Activated T-helper 1 cell treated with anti-CD3 and anti-CD28 coated beads, Interleukin-12 subunit alpha, Interleukin-12 subunit beta, Interleukin-2, Interleukin-4 antibody, amounts not matched to agents 30 ng/mL and 10 ng/mL and 1 ng/mL, durations not matched to agents 14 hours and 24 hours and 36 hours (primary cell): ENCODE measurements at regions not wholly inside any gene's neighbourhood (a gene's known extent, or its start where the extent isn't known, plus 50 kb on each side); places are given as distances from the start of the nearest gene placed in this dataset.
"Not testable (repeated sequence)": the region's sequence is repeated elsewhere in the genome, so short reads cannot be mapped to it uniquely, and the experiment has no call there.

Source experiments
- DNase-seq: peaks from one replicate; pipeline ENCODE4 v3.0.0; 2021; ENCODE audit warnings: low spot score
- H3K27ac Mint-ChIP-seq: one replicate; pipeline ENCODE4 v1.8.0; 2021; ENCODE audit warnings: mild to moderate bottlenecking, mixed read lengths
- H3K27me3 Mint-ChIP-seq: one replicate; pipeline ENCODE4 v1.8.0; 2022; ENCODE audit warnings: mild to moderate bottlenecking, moderate library complexity, mixed read lengths; ENCODE audit not compliant: insufficient read depth
- H3K36me3 Mint-ChIP-seq: one replicate; pipeline ENCODE4 v1.8.0; 2021; ENCODE audit warnings: low read depth, mixed read lengths
- H3K4me1 Mint-ChIP-seq: one replicate; pipeline ENCODE4 v1.8.0; 2021; ENCODE audit warnings: low read depth, mixed read lengths
- H3K4me3 Mint-ChIP-seq: one replicate; pipeline ENCODE4 v1.8.0; 2021; ENCODE audit warnings: mild to moderate bottlenecking, moderate library complexity, mixed read lengths
- H3K9me3 Mint-ChIP-seq: one replicate; pipeline ENCODE4 v1.8.0; 2021; ENCODE audit warnings: mixed read lengths
- intact Hi-C: fragments of 100-400 bp; cut with micrococcal nuclease; formaldehyde crosslinking; loops from one replicate; pipeline ENCODE4 v1.15.1; 2024

GRCh38 chr2:84152462-84152861, 306.6 kb downstream of the SUCLG1 start:
- intact Hi-C loops, result no loop called here
- Mint-ChIP-seq H3K27me3 (no peaks in the 10 kb centered on the region), H3K27ac (no peak overlapping the region), H3K4me3 (no peak overlapping the region), H3K4me1 (no peaks in the 10 kb centered on the region), H3K9me3 (no peaks in the 10 kb centered on the region), H3K36me3 (no peaks in the 10 kb centered on the region)
- no peak for DNase-seq

DNA sequence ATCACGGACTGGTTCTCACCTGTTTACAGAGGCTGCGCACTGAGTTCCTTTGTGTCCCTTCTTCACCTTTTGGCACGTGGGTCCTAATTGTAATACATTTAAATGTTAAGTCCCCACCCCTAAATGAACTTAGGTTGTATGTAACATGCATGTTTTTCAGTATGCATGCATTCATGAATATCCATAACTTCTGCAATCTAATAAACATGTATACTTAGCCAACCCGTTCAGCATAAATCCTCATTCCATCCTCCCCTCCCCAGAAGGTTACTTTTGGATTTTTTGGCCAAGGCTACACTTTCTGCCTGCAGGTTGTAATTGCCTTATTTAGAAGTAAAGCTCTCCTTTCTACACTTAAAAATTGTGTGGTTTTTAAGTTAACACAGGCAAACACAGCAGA, 314.7 kb downstream of the SUCLG1 start:
- Mint-ChIP-seq H3K9me3 (no peaks in the 10 kb centered on the region), H3K27ac (no peak overlapping the region), H3K4me1 (no peaks in the 10 kb centered on the region), H3K4me3 (no peak overlapping the region), H3K27me3 (no peaks in the 10 kb centered on the region), H3K36me3 (no peaks in the 10 kb centered on the region)
- intact Hi-C loops, result no loop called here
- DNase-seq, result no peak

DNA sequence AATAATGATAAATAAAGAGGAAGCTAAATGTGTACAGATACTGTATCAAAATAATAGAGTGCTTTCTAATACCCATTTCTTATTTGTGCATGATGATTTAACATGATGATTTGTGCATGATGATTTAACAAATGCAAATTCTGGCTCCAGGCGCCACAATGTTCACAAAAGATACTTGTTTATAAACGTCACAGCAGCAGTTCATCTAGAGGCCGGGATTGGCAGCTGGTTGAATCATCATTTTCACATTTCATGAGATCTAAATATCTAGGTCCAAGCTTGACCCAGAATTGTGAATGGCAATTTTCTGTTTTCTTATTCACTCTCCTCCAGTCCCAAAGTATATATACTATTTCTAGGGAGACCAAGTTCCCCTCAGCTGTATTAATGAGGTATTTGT, 322.0 kb downstream of the SUCLG1 start:
- no peaks in the 10 kb centered on the region for H3K36me3 Mint-ChIP-seq
- H3K4me3 Mint-ChIP-seq, result no peak overlapping the region
- H3K4me1 Mint-ChIP-seq, result no peaks in the 10 kb centered on the region
- DNase-seq, result no peak
- H3K27ac Mint-ChIP-seq, result no peak overlapping the region
- no peaks in the 10 kb centered on the region for H3K27me3 Mint-ChIP-seq
- intact Hi-C loops, result no loop called here
- H3K9me3 Mint-ChIP-seq, result no peaks in the 10 kb centered on the region

GRCh38 chr2:84132370-84132769, 326.7 kb downstream of the SUCLG1 start:
- Mint-ChIP-seq H3K4me3 (no peak overlapping the region), H3K27me3 (no peaks in the 10 kb centered on the region), H3K27ac (no peak overlapping the region), H3K4me1 (no peaks in the 10 kb centered on the region), H3K9me3 (no peaks in the 10 kb centered on the region), H3K36me3 (no peaks in the 10 kb centered on the region)
- DNase-seq, result no peak
- intact Hi-C loops, result no loop called here

GRCh38 chr2:84131278-84131830, 327.7 kb downstream of the SUCLG1 start:
- no peaks in the 10 kb centered on the region for H3K9me3 Mint-ChIP-seq
- DNase-seq, result no peak
- no peak overlapping the region for H3K27ac Mint-ChIP-seq
- no peaks in the 10 kb centered on the region for H3K36me3 Mint-ChIP-seq
- H3K27me3 Mint-ChIP-seq, result no peaks in the 10 kb centered on the region
- intact Hi-C loops, result no loop called here
- no peak overlapping the region for H3K4me3 Mint-ChIP-seq
- H3K4me1 Mint-ChIP-seq, result no peaks in the 10 kb centered on the region

DNA sequence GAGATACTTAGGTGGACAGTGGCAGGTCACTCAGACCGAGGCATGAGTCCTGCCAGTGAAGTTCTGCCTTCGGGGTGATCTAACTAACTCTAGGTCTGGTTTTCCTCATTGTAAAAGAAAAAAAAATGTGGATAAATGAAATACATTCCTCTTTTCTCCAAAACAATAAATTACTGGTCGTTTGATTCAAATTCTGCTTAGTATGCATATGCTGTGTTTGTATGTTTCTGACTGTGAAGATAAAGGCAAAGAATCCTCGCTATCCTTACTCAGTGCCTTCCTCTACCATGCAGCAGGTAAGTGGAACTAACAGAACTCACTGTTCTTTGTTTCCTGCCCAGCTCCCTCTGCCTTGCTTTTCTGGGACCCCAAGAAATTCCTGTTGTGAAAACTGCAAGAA, 330.1 kb downstream of the SUCLG1 start:
- Mint-ChIP-seq H3K4me3 (no peak overlapping the region), H3K4me1 (no peaks in the 10 kb centered on the region), H3K27me3 (no peaks in the 10 kb centered on the region), H3K9me3 (no peaks in the 10 kb centered on the region), H3K36me3 (no peaks in the 10 kb centered on the region), H3K27ac (no peak overlapping the region)
- intact Hi-C loops, result no loop called here
- DNase-seq, result no peak

GRCh38 chr2:84127812-84128211, 331.3 kb downstream of the SUCLG1 start:
- H3K4me1 Mint-ChIP-seq, H3K9me3 Mint-ChIP-seq, intact Hi-C loops, DNase-seq, H3K36me3 Mint-ChIP-seq, H3K27ac Mint-ChIP-seq, H3K4me3 Mint-ChIP-seq, H3K27me3 Mint-ChIP-seq: not testable (repeated sequence)

DNA sequence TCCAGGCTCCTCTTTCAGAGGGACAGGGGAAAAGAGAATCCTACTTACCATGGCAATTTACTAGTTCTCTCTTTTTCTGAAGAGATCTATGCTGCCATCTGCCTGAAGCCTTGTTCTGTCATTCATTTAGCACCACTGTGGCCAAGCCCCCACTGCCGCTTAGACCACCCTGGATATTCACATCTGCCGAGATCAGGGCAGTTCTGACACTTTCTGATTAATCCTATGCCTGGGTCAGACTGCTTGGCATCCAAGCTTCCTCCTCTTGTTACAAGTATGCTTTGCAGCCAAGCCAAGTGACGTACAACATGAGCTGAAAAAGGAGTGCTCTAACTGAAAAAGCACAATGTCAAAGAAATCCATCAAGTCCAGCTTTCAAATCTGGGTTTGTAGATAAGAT, 332.6 kb downstream of the SUCLG1 start:
- Mint-ChIP-seq H3K36me3 (no peaks in the 10 kb centered on the region), H3K27me3 (no peaks in the 10 kb centered on the region), H3K4me1 (no peaks in the 10 kb centered on the region), H3K9me3 (no peaks in the 10 kb centered on the region), H3K27ac (no peak overlapping the region), H3K4me3 (no peak overlapping the region)
- intact Hi-C loops, result no loop called here
- DNase-seq, result no peak

DNA sequence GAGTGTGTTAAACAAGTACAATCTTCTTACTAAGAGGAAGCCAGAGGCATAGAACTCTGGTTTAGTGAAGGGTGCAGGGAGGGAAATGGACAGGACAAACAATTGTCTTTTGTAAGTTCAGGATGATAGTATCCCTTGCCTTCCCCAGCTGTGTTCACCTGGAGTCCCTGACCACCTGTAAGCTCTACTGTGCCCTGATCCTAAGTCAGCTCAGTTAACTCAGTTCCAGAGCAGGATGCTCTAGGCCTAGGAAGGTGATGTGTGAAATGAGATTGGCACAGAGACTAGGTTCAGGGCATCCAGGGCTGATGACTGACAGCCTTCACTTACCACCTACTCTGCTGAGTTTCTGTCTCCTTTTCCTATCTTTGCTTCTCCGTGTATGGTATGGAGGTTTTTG, 333.0 kb downstream of the SUCLG1 start:
- intact Hi-C loops, result no loop called here
- H3K4me1 Mint-ChIP-seq, result no peaks in the 10 kb centered on the region
- no peak for DNase-seq
- H3K27me3 Mint-ChIP-seq, result no peaks in the 10 kb centered on the region
- no peak overlapping the region for H3K27ac Mint-ChIP-seq
- no peaks in the 10 kb centered on the region for H3K9me3 Mint-ChIP-seq
- H3K4me3 Mint-ChIP-seq, result no peak overlapping the region
- no peaks in the 10 kb centered on the region for H3K36me3 Mint-ChIP-seq

DNA sequence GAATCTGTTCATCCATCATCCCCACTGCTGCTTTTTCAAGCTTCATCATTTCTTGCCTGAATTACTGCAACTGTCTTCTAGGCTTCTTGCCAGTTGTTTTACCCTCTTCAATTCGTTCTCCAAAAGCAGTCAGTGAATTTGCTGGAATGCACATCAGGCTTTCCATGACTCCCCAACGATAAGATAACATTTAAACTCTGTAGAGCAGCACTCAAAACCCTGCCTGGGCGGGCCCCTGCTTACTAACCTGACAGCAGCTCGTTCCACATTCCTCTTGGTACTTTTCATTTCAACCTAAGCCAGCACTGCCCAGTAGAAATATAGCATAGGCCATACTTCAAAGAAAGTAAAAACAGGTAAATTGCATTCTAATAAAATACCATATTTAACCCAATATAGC, 342.9 kb downstream of the SUCLG1 start:
- no peak overlapping the region for H3K27ac Mint-ChIP-seq
- no peak for DNase-seq
- H3K27me3 Mint-ChIP-seq, result no peaks in the 10 kb centered on the region
- no peaks in the 10 kb centered on the region for H3K9me3 Mint-ChIP-seq
- H3K4me3 Mint-ChIP-seq, result no peak overlapping the region
- no peaks in the 10 kb centered on the region for H3K4me1 Mint-ChIP-seq
- no peaks in the 10 kb centered on the region for H3K36me3 Mint-ChIP-seq
- intact Hi-C loops, result no loop called here

DNA sequence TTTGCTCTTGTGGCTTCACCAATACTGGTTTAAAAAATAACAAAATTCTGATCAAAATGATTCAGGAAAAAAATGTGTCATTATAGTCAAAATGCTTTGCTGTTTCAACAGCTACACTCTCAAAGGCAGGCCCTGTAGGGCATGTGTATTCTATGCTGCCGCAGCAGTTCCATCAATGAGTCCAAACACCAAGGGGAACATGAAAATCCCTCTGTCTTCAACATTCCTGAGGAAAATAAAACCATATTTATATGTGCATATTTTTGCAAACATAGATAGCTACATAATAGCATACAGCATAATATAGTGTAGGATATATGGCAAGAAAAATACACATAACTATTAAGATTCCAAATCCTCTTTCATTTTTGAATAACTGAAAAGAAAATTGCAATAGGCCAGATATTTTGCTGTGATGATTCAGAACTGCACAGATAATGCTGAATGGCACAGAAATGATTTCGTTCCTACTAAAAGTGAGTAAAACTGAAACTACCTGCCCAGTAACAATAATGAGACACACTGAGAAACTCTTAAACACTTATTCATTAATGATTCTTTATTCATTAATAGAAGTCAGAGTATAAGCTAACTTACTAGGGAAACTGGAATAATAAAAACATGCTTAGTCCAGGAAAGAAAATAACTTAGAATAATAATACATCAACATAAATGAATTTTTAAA, 343.8 kb downstream of the SUCLG1 start:
- Mint-ChIP-seq H3K9me3 (no peaks in the 10 kb centered on the region), H3K4me1 (no peaks in the 10 kb centered on the region), H3K36me3 (no peaks in the 10 kb centered on the region), H3K4me3 (no peak overlapping the region), H3K27ac (no peak overlapping the region), H3K27me3 (no peaks in the 10 kb centered on the region)
- no peak for DNase-seq
- intact Hi-C loops, result no loop called here

DNA sequence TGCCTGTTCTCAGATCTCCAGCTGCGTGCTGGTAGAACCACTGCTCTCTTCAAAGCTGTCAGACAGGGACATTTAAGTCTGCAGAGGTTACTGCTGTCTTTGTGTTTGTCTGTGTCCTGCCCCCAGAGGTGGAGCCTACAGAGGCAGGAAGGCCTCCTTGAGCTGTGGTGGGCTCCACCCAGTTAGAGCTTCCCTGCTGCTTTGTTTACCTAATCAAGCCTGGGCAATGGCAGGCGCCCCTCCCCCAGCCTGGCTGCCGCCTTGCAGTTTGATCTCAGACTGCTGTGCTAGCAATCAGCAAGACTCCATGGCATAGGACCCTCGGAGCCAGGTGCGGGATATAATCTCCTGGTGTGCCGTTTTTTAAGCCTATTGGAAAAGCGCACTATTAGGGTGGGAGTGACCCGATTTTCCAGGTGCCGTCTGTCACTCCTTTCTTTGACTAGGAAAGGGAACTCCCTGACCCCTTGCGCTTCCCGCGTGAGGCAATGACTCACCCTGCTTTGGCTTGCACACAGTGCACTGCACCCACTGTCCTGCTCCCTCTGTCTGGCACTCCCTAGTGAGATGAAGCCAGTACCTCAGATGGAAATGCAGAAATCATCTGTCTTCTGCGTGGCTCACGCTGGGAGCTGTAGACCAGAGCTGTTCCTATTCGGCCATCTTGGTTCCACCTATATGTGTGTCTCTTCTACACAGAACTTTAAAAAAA, 355.1 kb downstream of the SUCLG1 start:
- H3K4me3 Mint-ChIP-seq, H3K27ac Mint-ChIP-seq, DNase-seq, H3K9me3 Mint-ChIP-seq, H3K27me3 Mint-ChIP-seq, H3K4me1 Mint-ChIP-seq, H3K36me3 Mint-ChIP-seq, intact Hi-C loops: not testable (repeated sequence)

DNA sequence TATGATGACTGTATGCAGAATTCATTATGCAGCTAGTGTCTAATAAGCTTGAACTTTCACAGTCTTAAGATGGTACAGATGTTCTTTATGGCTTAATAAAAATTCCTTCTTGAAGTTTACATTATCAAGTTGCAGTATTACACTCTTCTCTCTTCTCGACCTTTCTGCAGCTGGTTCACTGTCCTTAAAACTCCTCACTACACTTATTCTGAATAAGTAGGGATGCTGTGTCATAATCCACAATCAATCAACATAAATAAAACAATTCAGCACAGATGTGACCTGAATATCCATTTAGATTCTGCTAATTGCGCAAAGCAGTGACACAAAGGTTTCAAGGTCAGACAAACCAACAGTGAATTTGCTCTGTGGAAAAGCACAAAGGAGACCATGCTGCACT, 356.8 kb downstream of the SUCLG1 start:
- Mint-ChIP-seq H3K27ac (no peak overlapping the region), H3K36me3 (no peaks in the 10 kb centered on the region), H3K27me3 (peaks cover under 1% of the 10 kb centered on the region), H3K4me3 (no peak overlapping the region), H3K4me1 (no peaks in the 10 kb centered on the region), H3K9me3 (peaks cover 7% of the 10 kb centered on the region)
- DNase-seq, result no peak
- intact Hi-C loops, result no loop called here
